Ishikawa (cell line): ENCODE measurements at regions not wholly inside any gene's neighbourhood (a gene's known extent, or its start where the extent isn't known, plus 50 kb on each side); places are given as distances from the start of the nearest gene placed in this dataset.

Experiments
- CEBPB ChIP-seq: IDR thresholded peaks from 2 replicates; pipeline ENCODE4 v1.6.1; 2012
- CREB1 ChIP-seq: IDR thresholded peaks from 2 replicates; pipeline ENCODE4 v1.6.1; 2012; ENCODE audit warnings: low read depth
- EP300 ChIP-seq: IDR thresholded peaks from 2 replicates; pipeline ENCODE4 v1.6.1; 2012; ENCODE audit warnings: borderline replicate concordance
- FOXM1 ChIP-seq: IDR thresholded peaks from 2 replicates; pipeline ENCODE4 v1.6.1; 2012; ENCODE audit warnings: low read depth, borderline replicate concordance
- MAX ChIP-seq: IDR thresholded peaks from 2 replicates; pipeline ENCODE4 v1.6.1; 2012
- NFIC ChIP-seq: IDR thresholded peaks from 2 replicates; pipeline ENCODE4 v1.6.1; 2012
- RAD21 ChIP-seq: IDR thresholded peaks from 2 replicates; pipeline ENCODE4 v1.6.1; 2012; ENCODE audit warnings: low read depth
- REST ChIP-seq: IDR thresholded peaks from 2 replicates; pipeline ENCODE4 v1.6.1; 2012; ENCODE audit warnings: low read depth, mild to moderate bottlenecking
- TCF12 ChIP-seq: IDR thresholded peaks from 2 replicates; pipeline ENCODE4 v1.6.1; 2012; ENCODE audit warnings: low read depth
- TEAD4 ChIP-seq: IDR thresholded peaks from 2 replicates; pipeline ENCODE4 v1.6.1; 2012

GRCh38 chr2:187934236-187934635, 357.4 kb upstream of the GULP1 start:
- TF ChIP-seq FOXM1, result no peak
- no peak for TF ChIP-seq TCF12
- no peak for TF ChIP-seq NFIC
- no peak for TF ChIP-seq CEBPB
- TF ChIP-seq CREB1, result no peak
- no peak for TF ChIP-seq EP300
- no peak for TF ChIP-seq RAD21
- TF ChIP-seq MAX, result no peak
- no peak for TF ChIP-seq TEAD4
- TF ChIP-seq REST, result no peak
